ENCODE measurements at regions not wholly inside any gene's neighbourhood (a gene's known extent, or its start where the extent isn't known, plus 50 kb on each side); places are given as distances from the start of the nearest gene placed in this dataset.

- no peaks in the 10 kb centered on the region for H3K9me3 ChIP-seq (ENCODE audit: low read length)
- no peaks in the 10 kb centered on the region for H3K79me2 ChIP-seq (ENCODE audit: insufficient read depth, low read depth, low read length)
- H3K27ac ChIP-seq (ENCODE audit: low read depth, low read length, poor library complexity, severe bottlenecking): no peak overlapping the region
- no peak overlapping the region for H2AFZ ChIP-seq (ENCODE audit: low read length)
- TF ChIP-seq EZH2phosphoT487 (IDR thresholded peaks at IDR 0.05; ENCODE audit: borderline replicate concordance, low read depth, low read length): no peak
- TF ChIP-seq CTCF (conservative IDR thresholded peaks at IDR 0.05; ENCODE audit: low read length): no peak
- no peaks in the 10 kb centered on the region for H3K4me1 ChIP-seq (ENCODE audit: insufficient read depth, low read length, poor library complexity, severe bottlenecking)
- DNase-seq (ENCODE audit: low spot score): no peak
- H3K4me2 ChIP-seq (ENCODE audit: low read length): no peak overlapping the region
- intact Hi-C loops (cut with micrococcal nuclease; ENCODE audit: unreplicated experiment): no loop called here
- CTCF ChIA-PET (ENCODE audit: unreplicated experiment): no interaction called here
- H3K36me3 ChIP-seq (ENCODE audit: insufficient read depth, low read length): no peaks in the 10 kb centered on the region
- no TSS peak for BruUV-seq (replicated peaks)
- H3K4me3 ChIP-seq (ENCODE audit: low read depth, low read length, poor library complexity, severe bottlenecking): no peak overlapping the region
- H4K20me1 ChIP-seq (ENCODE audit: insufficient read depth, low read length): no peaks in the 10 kb centered on the region
- H3K9me2 ChIP-seq (ENCODE audit: insufficient read depth, low read length): no peaks in the 10 kb centered on the region
- POLR2A ChIA-PET: no interaction called here
Measured at GRCh38 chr4:33150525-33150910, 2430.3 kb downstream of the PCDH7 start.

GRCh38 chr4:33160126-33160525 lies 2440.0 kb downstream of the PCDH7 start:
- no peak overlapping the region for H3K4me2 ChIP-seq (ENCODE audit: low read length)
- no peaks in the 10 kb centered on the region for H3K4me1 ChIP-seq (ENCODE audit: insufficient read depth, low read length, poor library complexity, severe bottlenecking)
- no peaks in the 10 kb centered on the region for H3K79me2 ChIP-seq (ENCODE audit: insufficient read depth, low read depth, low read length)
- H3K4me3 ChIP-seq (ENCODE audit: low read depth, low read length, poor library complexity, severe bottlenecking): no peak overlapping the region
- H3K9me2 ChIP-seq (ENCODE audit: insufficient read depth, low read length): no peaks in the 10 kb centered on the region
- TF ChIP-seq CTCF (conservative IDR thresholded peaks at IDR 0.05; ENCODE audit: low read length): peak; percentile 69
- no peak for TF ChIP-seq EZH2phosphoT487 (IDR thresholded peaks at IDR 0.05; ENCODE audit: borderline replicate concordance, low read depth, low read length)
- no peak overlapping the region for H2AFZ ChIP-seq (ENCODE audit: low read length)
- intact Hi-C loops (cut with micrococcal nuclease; ENCODE audit: unreplicated experiment): no loop called here
- no peaks in the 10 kb centered on the region for H4K20me1 ChIP-seq (ENCODE audit: insufficient read depth, low read length)
- no peaks in the 10 kb centered on the region for H3K36me3 ChIP-seq (ENCODE audit: insufficient read depth, low read length)
- ChIA-PET CTCF (ENCODE audit: unreplicated experiment) (no interaction called here), POLR2A (interaction anchor here (0.6 kb wide), 1 partner anchor 466 kb away, joined by 3 read pairs; no protein-coding TSS in a partner anchor)
- H3K27ac ChIP-seq (ENCODE audit: low read depth, low read length, poor library complexity, severe bottlenecking): no peak overlapping the region
- H3K9me3 ChIP-seq (ENCODE audit: low read length): no peaks in the 10 kb centered on the region
- BruUV-seq (replicated peaks): no TSS peak
- peak; percentile 6 for DNase-seq (ENCODE audit: low spot score)

- DNase-seq (ENCODE audit: low spot score): no peak
Measured at GRCh38 chr4:33161202-33161601, 2441.0 kb downstream of the PCDH7 start.

More at GRCh38 chr4:33161202-33161601, 2441.0 kb downstream of the PCDH7 start:
- TF ChIP-seq CTCF (conservative IDR thresholded peaks at IDR 0.05; ENCODE audit: low read length): no peak
- ChIA-PET CTCF (ENCODE audit: unreplicated experiment) (no interaction called here), POLR2A (no interaction called here)
- no peak overlapping the region for H3K27ac ChIP-seq (ENCODE audit: low read depth, low read length, poor library complexity, severe bottlenecking)
- intact Hi-C loops (cut with micrococcal nuclease; ENCODE audit: unreplicated experiment): no loop called here
- H3K4me3 ChIP-seq (ENCODE audit: low read depth, low read length, poor library complexity, severe bottlenecking): no peak overlapping the region
- no peaks in the 10 kb centered on the region for H3K79me2 ChIP-seq (ENCODE audit: insufficient read depth, low read depth, low read length)
- H3K36me3 ChIP-seq (ENCODE audit: insufficient read depth, low read length): no peaks in the 10 kb centered on the region
- no TSS peak for BruUV-seq (replicated peaks)
- H2AFZ ChIP-seq (ENCODE audit: low read length): no peak overlapping the region
- no peak overlapping the region for H3K4me2 ChIP-seq (ENCODE audit: low read length)
- H3K4me1 ChIP-seq (ENCODE audit: insufficient read depth, low read length, poor library complexity, severe bottlenecking): no peaks in the 10 kb centered on the region
- H3K9me2 ChIP-seq (ENCODE audit: insufficient read depth, low read length): no peaks in the 10 kb centered on the region
- H3K9me3 ChIP-seq (ENCODE audit: low read length): no peaks in the 10 kb centered on the region
- H4K20me1 ChIP-seq (ENCODE audit: insufficient read depth, low read length): no peaks in the 10 kb centered on the region
